HepG2 (cell line): ENCODE measurements at regions not wholly inside any gene's neighbourhood (a gene's known extent, or its start where the extent isn't known, plus 50 kb on each side); places are given as distances from the start of the nearest gene placed in this dataset.

Experiments
- ATAC-seq: fragments of 200-7000 bp; cut with Tn5 transposase; 3 replicates; pipeline ENCODE4 v1.9.1; 2020; ENCODE audit warnings: mild to moderate bottlenecking, moderate library complexity
- BruUV-seq: library from RNA; stranded (reverse); fragments of 400-500 nt; replicated peaks from 2 replicates; lab custom pipeline; 2021; lab: Mats Ljungman, UMichigan
- CTCF ChIA-PET: fragments of 300-600 bp; formaldehyde crosslinking; extraction: SDS; loops from one replicate; lab custom pipeline; 2021; ENCODE audit warnings: low total read pairs, inconsistent platforms, low intra/inter-chr PET ratio; lab: Yijun Ruan, JAX
- POLR2A ChIA-PET: fragments of 350-600 bp; sonication (Branson Sonifier 250); formaldehyde crosslinking; loops from one replicate; lab custom pipeline; 2020; ENCODE audit warnings: antibody characterized with exemption, inconsistent platforms; lab: Yijun Ruan, JAX
- DNase-seq: peaks from one replicate; pipeline ENCODE4 v3.0.0-alpha.2; 2015; ENCODE audit warnings: low spot score
- FAIRE-seq: peaks from 3 replicates; lab custom pipeline; 2011; peaks lifted over from hg19 to GRCh38; lab: Jason Lieb, UNC
- H2AFZ ChIP-seq: one replicate; pipeline ENCODE4 v1.6.1; 2011; ENCODE audit warnings: low read length, inconsistent platforms
- H3K27ac ChIP-seq: fragments of 300-600 bp; 3 replicates; pipeline ENCODE4 v1.8.0; 2011; ENCODE audit warnings: mixed run types, mild to moderate bottlenecking, mixed read lengths, low read length, inconsistent platforms; ENCODE audit not compliant: insufficient read depth; ENCODE audit errors: extremely low read length
- H3K27me3 ChIP-seq, 2 experiments: fragments of 200-600 bp in 1 of 2; 2 replicates in 1 of 2; 3 replicates in 1 of 2; pipeline versions ENCODE4 v1.6.0 to v1.8.0; 2011; ENCODE audit warnings: low read length in 2 of 2, mild to moderate bottlenecking in 2 of 2, moderate library complexity in 2 of 2, inconsistent platforms in 1 of 2; ENCODE audit not compliant: insufficient read depth in 2 of 2, control insufficient read depth in 1 of 2
- H3K36me3 ChIP-seq, 2 experiments: fragments of 200-600 bp in 1 of 2; replicated peaks in 1 of 2; 2 replicates in 1 of 2; 3 replicates in 1 of 2; pipeline versions ENCODE4 v1.5.1 to v1.8.0; 2011; ENCODE audit warnings: low read length in 2 of 2, inconsistent platforms in 1 of 2; ENCODE audit not compliant: insufficient read depth in 2 of 2, control insufficient read depth in 1 of 2
- H3K4me1 ChIP-seq: 2 replicates; pipeline ENCODE4 v1.5.1; 2012; ENCODE audit warnings: low read length, inconsistent platforms; ENCODE audit not compliant: insufficient read depth
- H3K4me2 ChIP-seq: 2 replicates; pipeline ENCODE4 v1.6.0; 2011; ENCODE audit warnings: low read depth, low read length, inconsistent platforms
- H3K4me3 ChIP-seq, 3 experiments: fragments of 200-600 bp in 1 of 3; sonication (generic), shearing (Covaris generic) in 1 of 3; replicated peaks in 1 of 3; 2 replicates each; pipeline ENCODE4 v1.5.1; 2011 to 2016; ENCODE audit warnings: low read length in 3 of 3, inconsistent platforms in 2 of 3, low read depth in 2 of 3, mild to moderate bottlenecking in 2 of 3, control low read depth in 1 of 3, mixed read lengths in 1 of 3; ENCODE audit not compliant: insufficient read depth in 1 of 3
- H3K79me2 ChIP-seq: one replicate; pipeline ENCODE4 v1.6.1; 2011; ENCODE audit warnings: low read length, inconsistent platforms; ENCODE audit not compliant: insufficient read depth
- H3K9ac ChIP-seq: 2 replicates; pipeline ENCODE4 v1.6.0; 2011; ENCODE audit warnings: mild to moderate bottlenecking, low read depth, low read length, inconsistent platforms; ENCODE audit not compliant: insufficient read depth
- H3K9me3 ChIP-seq: 2 replicates; pipeline ENCODE4 v1.5.1; 2012; ENCODE audit warnings: mild to moderate bottlenecking, low read length
- H4K20me1 ChIP-seq: 2 replicates; pipeline ENCODE4 v1.6.0; 2011; ENCODE audit warnings: inconsistent platforms, mild to moderate bottlenecking, low read length, moderate library complexity; ENCODE audit not compliant: insufficient read depth
- CBX2 ChIP-seq, 2 experiments: fragments of 200-600 bp in 1 of 2; sonication (generic); formaldehyde crosslinking in 1 of 2; IDR thresholded peaks; 2 replicates each; pipeline versions ENCODE4 v1.7.0 to v1.8.1; 2018 to 2022; ENCODE audit warnings: low read depth in 2 of 2, low read length in 1 of 2, mild to moderate bottlenecking in 1 of 2, missing genetic modification reagents in 1 of 2
- KLF12 ChIP-seq: sonication (generic); formaldehyde crosslinking; IDR thresholded peaks from 2 replicates; pipeline ENCODE4 v1.4.0; 2020; ENCODE audit warnings: missing genetic modification reagents, borderline replicate concordance
- KLF13 ChIP-seq: sonication (generic); formaldehyde crosslinking; IDR thresholded peaks from 2 replicates; pipeline ENCODE4 v1.4.0; 2020; ENCODE audit warnings: mild to moderate bottlenecking, missing genetic modification reagents
- PTBP1 ChIP-seq: fragments of 200-400 bp; formaldehyde crosslinking; IDR thresholded peaks from 2 replicates; pipeline ENCODE4 v1.6.1; 2018; ENCODE audit warnings: low read length, low read depth; ENCODE audit not compliant: poor library complexity, severe bottlenecking
- TOPORS ChIP-seq: sonication (generic); formaldehyde crosslinking; IDR thresholded peaks from 2 replicates; pipeline ENCODE4 v1.8.0; 2023; ENCODE audit warnings: mild to moderate bottlenecking, missing genetic modification reagents
- ZFYVE20 ChIP-seq: sonication (generic); formaldehyde crosslinking; IDR thresholded peaks from 2 replicates; pipeline ENCODE4 v1.8.0; 2023; ENCODE audit warnings: low read depth, mild to moderate bottlenecking, moderate library complexity, missing genetic modification reagents, borderline replicate concordance
- ZNF251 ChIP-seq: sonication (generic); formaldehyde crosslinking; IDR thresholded peaks from 2 replicates; pipeline ENCODE4 v1.9.0; 2021; ENCODE audit warnings: mild to moderate bottlenecking, missing genetic modification reagents
- ZNF260 ChIP-seq: sonication (generic); formaldehyde crosslinking; IDR thresholded peaks from 2 replicates; pipeline ENCODE4 v1.4.0; 2020; ENCODE audit warnings: missing genetic modification reagents, low read depth, mild to moderate bottlenecking, borderline replicate concordance
- ZNF83 ChIP-seq: sonication (generic); formaldehyde crosslinking; IDR thresholded peaks from 2 replicates; pipeline ENCODE4 v1.4.0; 2020; ENCODE audit warnings: missing genetic modification reagents, mild to moderate bottlenecking, borderline replicate concordance
- WGBS: methylation state at CpG from one replicate; pipeline ENCODE4 v1.1.6; 2017; ENCODE audit warnings: low lambda C conversion rate; 5-methylcytosine and 5-hydroxymethylcytosine counted together
- in situ Hi-C: cut with HindIII; loops from 2 replicates; pipeline ENCODE4 v1.10.0; 2017; ENCODE audit warnings: low pct_unique_long_range_greater_than_20kb; ENCODE audit not compliant: extremely low pct_ligation_motif_present
- intact Hi-C: fragments of 100-400 bp; cut with micrococcal nuclease; formaldehyde crosslinking; loops from one replicate; pipeline ENCODE4 v1.10.0; 2022; ENCODE audit not compliant: unreplicated experiment
- TF ChIP-seq, protein P1 (sequence below): sonication (generic); formaldehyde crosslinking; IDR thresholded peaks from 2 replicates; pipeline ENCODE4 v1.9.0; 2022; ENCODE audit warnings: missing genetic modification reagents, mild to moderate bottlenecking, borderline replicate concordance
- TF ChIP-seq, protein P2 (sequence below): sonication (generic); formaldehyde crosslinking; IDR thresholded peaks from 2 replicates; pipeline ENCODE4 v1.8.0; 2022; ENCODE audit warnings: missing genetic modification reagents, low read depth, mild to moderate bottlenecking, borderline replicate concordance
- TF ChIP-seq, protein P3 (sequence below): sonication (generic); formaldehyde crosslinking; IDR thresholded peaks from 2 replicates; pipeline ENCODE4 v1.8.1; 2023; ENCODE audit warnings: missing genetic modification reagents, mild to moderate bottlenecking, borderline replicate concordance
- TF ChIP-seq, protein P4 (sequence below): IDR thresholded peaks from 2 replicates; pipeline ENCODE4 v1.6.1; 2012; ENCODE audit warnings: inconsistent platforms

DNA sequence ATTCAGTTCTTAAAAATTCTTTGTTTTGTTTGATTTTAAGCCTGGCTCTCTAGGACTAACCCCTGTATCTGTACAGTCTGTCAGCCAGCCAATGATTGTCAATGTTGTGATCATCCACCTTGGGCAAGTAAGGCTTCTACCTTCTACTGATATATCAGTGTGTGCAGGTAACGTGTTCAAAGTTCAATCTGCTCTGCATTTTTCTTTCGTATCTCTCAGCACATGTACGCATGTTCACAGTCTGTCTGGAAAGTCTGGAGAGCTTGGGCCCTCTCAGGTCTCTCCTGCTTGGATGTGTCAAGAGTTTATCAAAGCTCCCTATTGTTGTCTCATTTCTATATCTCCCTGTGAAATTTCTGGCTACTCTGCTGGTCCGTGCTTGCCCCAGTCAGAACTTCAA, 138.6 kb upstream of the VRK1 start:
- Histone ChIP-seq H3K4me2 (no peak overlapping the region), H4K20me1 (no peaks in the 10 kb centered on the region), H3K36me3 (no peaks in the 10 kb centered on the region), H2AFZ (no peak overlapping the region), H3K4me3 (no peak overlapping the region), H3K4me1 (no peaks in the 10 kb centered on the region), H3K27me3 (no peaks in the 10 kb centered on the region; a peak in 2 of 5 replicates), H3K9me3 (no peaks in the 10 kb centered on the region), H3K79me2 (no peaks in the 10 kb centered on the region), H3K9ac (no peak overlapping the region), H3K27ac (no peak overlapping the region)
- ATAC-seq (no peak), FAIRE-seq (no peak), DNase-seq (no peak)
- POLR2A ChIA-PET, result no interaction called here
- intact Hi-C loops (no loop called here), in situ Hi-C loops (no loop called here)
- no peak for TF ChIP-seq CBX2 (IDR thresholded peaks at IDR 0.05; ENCODE audit: low read depth, low read length)
- no peak for TF ChIP-seq CBX2 (CRISPR knock-in tag; IDR thresholded peaks at IDR 0.05; ENCODE audit: low read depth)
- TF ChIP-seq ZNF83 (CRISPR knock-in tag), result no peak
- TF ChIP-seq KLF13 (CRISPR knock-in tag), result no peak
- no peak for TF ChIP-seq KLF12 (CRISPR knock-in tag)
- no peak for TF ChIP-seq TOPORS (CRISPR knock-in tag)
- TF ChIP-seq ZNF251 (CRISPR knock-in tag), result no peak
- TF ChIP-seq, protein P1, sequence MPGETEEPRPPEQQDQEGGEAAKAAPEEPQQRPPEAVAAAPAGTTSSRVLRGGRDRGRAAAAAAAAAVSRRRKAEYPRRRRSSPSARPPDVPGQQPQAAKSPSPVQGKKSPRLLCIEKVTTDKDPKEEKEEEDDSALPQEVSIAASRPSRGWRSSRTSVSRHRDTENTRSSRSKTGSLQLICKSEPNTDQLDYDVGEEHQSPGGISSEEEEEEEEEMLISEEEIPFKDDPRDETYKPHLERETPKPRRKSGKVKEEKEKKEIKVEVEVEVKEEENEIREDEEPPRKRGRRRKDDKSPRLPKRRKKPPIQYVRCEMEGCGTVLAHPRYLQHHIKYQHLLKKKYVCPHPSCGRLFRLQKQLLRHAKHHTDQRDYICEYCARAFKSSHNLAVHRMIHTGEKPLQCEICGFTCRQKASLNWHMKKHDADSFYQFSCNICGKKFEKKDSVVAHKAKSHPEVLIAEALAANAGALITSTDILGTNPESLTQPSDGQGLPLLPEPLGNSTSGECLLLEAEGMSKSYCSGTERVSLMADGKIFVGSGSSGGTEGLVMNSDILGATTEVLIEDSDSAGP (CRISPR knock-in tag), result no peak
- 6% methylated on average over 4 of the region's 4 CpGs for WGBS
- BruUV-seq, result no TSS peak
- CTCF ChIA-PET, result no interaction called here

DNA sequence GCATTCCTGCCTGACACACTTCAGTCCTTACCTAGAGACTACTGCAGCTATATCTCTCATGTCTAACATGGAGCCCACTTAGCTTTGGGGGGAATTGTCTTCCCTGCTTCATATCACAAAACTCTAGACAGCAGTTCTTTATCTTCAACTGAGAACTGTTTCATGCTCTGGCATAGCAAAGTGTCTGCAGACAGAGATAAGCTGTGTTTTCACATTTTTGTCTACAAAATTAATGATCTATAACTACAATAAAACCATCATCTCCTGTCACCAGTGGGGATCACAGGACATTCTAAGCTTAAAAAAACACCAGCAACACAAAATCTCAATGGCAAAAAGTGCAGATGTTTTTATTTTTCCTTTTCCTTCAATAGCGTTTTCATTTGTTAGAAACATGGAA, 137.1 kb upstream of the VRK1 start:
- in situ Hi-C loops (no loop called here), intact Hi-C loops (no loop called here)
- no TSS peak for BruUV-seq
- FAIRE-seq, result no peak
- Histone ChIP-seq H3K9ac (no peak overlapping the region), H3K79me2 (no peaks in the 10 kb centered on the region), H3K4me2 (no peak overlapping the region), H3K9me3 (no peaks in the 10 kb centered on the region), H3K4me1 (no peaks in the 10 kb centered on the region), H2AFZ (no peak overlapping the region), H4K20me1 (no peaks in the 10 kb centered on the region), H3K27ac (no peak overlapping the region), H3K27me3 (no peaks in the 10 kb centered on the region; a peak in 2 of 5 replicates), H3K4me3 (no peak overlapping the region), H3K36me3 (no peaks in the 10 kb centered on the region)
- DNase-seq, result no peak
- CTCF ChIA-PET, result no interaction called here
- no peak for ATAC-seq
- 3% methylated on average over 1 of the region's 1 CpG for WGBS
- POLR2A ChIA-PET, result no interaction called here
- TF ChIP-seq PTBP1, result no peak
- TF ChIP-seq ZFYVE20 (CRISPR knock-in tag), result no peak
- TF ChIP-seq, protein P2, sequence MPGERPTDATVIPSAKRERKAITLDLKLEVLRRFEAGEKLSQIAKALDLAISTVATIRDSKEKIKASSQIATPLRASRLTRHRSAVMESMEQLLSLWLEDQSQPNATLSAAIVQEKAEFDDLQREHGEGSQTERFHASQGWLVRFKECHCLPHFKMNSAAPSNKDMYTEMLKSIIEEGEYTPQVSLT (CRISPR knock-in tag), result no peak
- TF ChIP-seq, protein P3, sequence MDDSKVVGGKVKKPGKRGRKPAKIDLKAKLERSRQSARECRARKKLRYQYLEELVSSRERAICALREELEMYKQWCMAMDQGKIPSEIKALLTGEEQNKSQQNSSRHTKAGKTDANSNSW (CRISPR knock-in tag), result no peak
- TF ChIP-seq, protein P4, sequence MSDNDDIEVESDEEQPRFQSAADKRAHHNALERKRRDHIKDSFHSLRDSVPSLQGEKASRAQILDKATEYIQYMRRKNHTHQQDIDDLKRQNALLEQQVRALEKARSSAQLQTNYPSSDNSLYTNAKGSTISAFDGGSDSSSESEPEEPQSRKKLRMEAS, result no peak
- no peak for TF ChIP-seq ZNF260 (CRISPR knock-in tag)
